GM21825 (cell line): ENCODE measurements at regions not wholly inside any gene's neighbourhood (a gene's known extent, or its start where the extent isn't known, plus 50 kb on each side); places are given as distances from the start of the nearest gene placed in this dataset.
"Not testable (repeated sequence)": the region's sequence is repeated elsewhere in the genome, so short reads cannot be mapped to it uniquely, and the experiment has no call there.

Experiments used
- ATAC-seq: cut with Tn5 transposase; IDR thresholded peaks from one replicate; pipeline ENCODE4 v1.9.1; 2021; ENCODE audit warnings: mild to moderate bottlenecking, moderate library complexity; ENCODE audit not compliant: unreplicated experiment

GRCh38 chr7:27032839-27033238 is 63.0 kb downstream of the HOXA1 start:
- ATAC-seq, result no peak

GRCh38 chr7:27031289-27032172 is 64.3 kb downstream of the HOXA1 start:
- ATAC-seq, result peak; percentile 68

GRCh38 chr7:27030393-27031050 is 65.3 kb downstream of the HOXA1 start:
- no peak for ATAC-seq

- no peak for ATAC-seq
Measured at GRCh38 chr7:27025270-27025669, 70.5 kb downstream of the HOXA1 start.

GRCh38 chr7:27010068-27010467 is 85.7 kb downstream of the HOXA1 start:
- ATAC-seq, result no peak

- ATAC-seq, result no peak
Measured at GRCh38 chr7:27000496-27000895, 95.3 kb downstream of the HOXA1 start.

GRCh38 chr7:26998284-26998683 is 97.5 kb downstream of the HOXA1 start:
- not testable (repeated sequence) for ATAC-seq

- no peak for ATAC-seq
Measured at GRCh38 chr7:26995666-26996065, 100.1 kb downstream of the HOXA1 start.

GRCh38 chr7:26993816-26994810 is 101.7 kb downstream of the HOXA1 start:
- ATAC-seq, result no peak

GRCh38 chr7:26992670-26993069 is 103.1 kb downstream of the HOXA1 start:
- ATAC-seq, result no peak

- ATAC-seq, result no peak
Measured at GRCh38 chr7:26991796-26992195, 104.0 kb downstream of the HOXA1 start.

- no peak for ATAC-seq
Measured at GRCh38 chr7:26989897-26990670, 105.7 kb downstream of the HOXA1 start.

GRCh38 chr7:26988836-26989374 is 106.9 kb downstream of the HOXA1 start:
- ATAC-seq, result no peak

- ATAC-seq, result no peak
Measured at GRCh38 chr7:26987338-26987737, 108.5 kb downstream of the HOXA1 start.

- no peak for ATAC-seq
Measured at GRCh38 chr7:26978146-26978545, 113.8 kb upstream of the SKAP2 start.

- no peak for ATAC-seq
Measured at GRCh38 chr7:26976840-26977239, 112.5 kb upstream of the SKAP2 start.

- not testable (repeated sequence) for ATAC-seq
Measured at GRCh38 chr7:26971924-26972323, 107.5 kb upstream of the SKAP2 start.

- ATAC-seq, result no peak
Measured at GRCh38 chr7:26965724-26966123, 101.3 kb upstream of the SKAP2 start.

GRCh38 chr7:26964156-26964808 is 99.9 kb upstream of the SKAP2 start:
- ATAC-seq, result no peak
